Upper lobe of left lung (tissue), 6 donors: ENCODE measurements at regions not wholly inside any gene's neighbourhood (a gene's known extent, or its start where the extent isn't known, plus 50 kb on each side); places are given as distances from the start of the nearest gene placed in this dataset.

Source experiments
- ATAC-seq, 2 donors: fragments of 200-7000 bp; cut with Tn5 transposase; one replicate each; pipeline ENCODE4 v1.9.1; 2022; ENCODE audit warnings: mild to moderate bottlenecking in 2 of 2, moderate library complexity in 2 of 2; ENCODE audit not compliant: low FRiP score in 2 of 2
- DNase-seq, 2 donors: peaks; one replicate each; pipeline ENCODE4 v3.0.0-alpha.2; 2019 to 2020
- H3K27ac ChIP-seq, 4 donors: fragments of 200-600 bp; sonication (generic); one replicate each; pipeline ENCODE4 v1.5.1; 2016 to 2019
- H3K27me3 ChIP-seq, 4 donors: fragments of 200-600 bp; sonication (generic); one replicate each; pipeline ENCODE4 v1.5.1; 2017 to 2019
- H3K36me3 ChIP-seq, 4 donors: fragments of 200-600 bp; sonication (generic); one replicate each; pipeline ENCODE4 v1.5.1; 2016 to 2019
- H3K4me1 ChIP-seq, 4 donors: fragments of 200-600 bp; sonication (generic); one replicate each; pipeline ENCODE4 v1.5.1; 2018 to 2019
- H3K4me3 ChIP-seq, 4 donors: fragments of 200-600 bp; sonication (generic); one replicate each; pipeline ENCODE4 v1.5.1; 2017 to 2019; ENCODE audit warnings: mild to moderate bottlenecking in 2 of 4, moderate library complexity in 1 of 4
- H3K9me3 ChIP-seq, 4 donors: fragments of 200-600 bp; sonication (generic); one replicate each; pipeline ENCODE4 v1.5.1; 2018 to 2019
- CTCF ChIP-seq, 6 experiments: fragments of 450-650 bp in 4 of 6; fragments of 200-600 bp in 2 of 6; sonication (generic) in 2 of 6; IDR thresholded peaks; one replicate each; pipeline ENCODE4 v1.5.1; 2016 to 2019; ENCODE audit warnings: antibody characterized with exemption in 6 of 6
- EP300 ChIP-seq, 4 donors: sonication (generic); formaldehyde crosslinking; IDR thresholded peaks; one replicate each; pipeline ENCODE4 v1.5.1; 2017; ENCODE audit warnings: antibody characterized with exemption in 4 of 4, control low read depth in 2 of 4
- POLR2A ChIP-seq, 4 donors: fragments of 450-650 bp; IDR thresholded peaks; one replicate each; pipeline ENCODE4 v1.5.1; 2016 to 2017; ENCODE audit warnings: antibody characterized with exemption in 4 of 4, mild to moderate bottlenecking in 2 of 4
- POLR2AphosphoS5 ChIP-seq, 2 donors: sonication (generic); formaldehyde crosslinking; IDR thresholded peaks; one replicate each; pipeline ENCODE4 v1.5.1; 2017; ENCODE audit warnings: antibody characterized with exemption in 2 of 2
- WGBS, 2 donors: methylation state at CpG; one replicate each; pipeline ENCODE4 v1.1.5; 2017 to 2018; 5-methylcytosine and 5-hydroxymethylcytosine counted together
- donor health status: DM: no; HTN: no; CAD: no; lungs with moderate emphysema.
- donor health status: DM: no; HTN: yes; CAD: no; lungs with severe emphysema.

GRCh38 chr3:102346897-102347296 is 87.9 kb upstream of the ZPLD1 start:
- TF ChIP-seq CTCF (IDR thresholded peaks at IDR 0.05): no peak
- TF ChIP-seq POLR2AphosphoS5 (IDR thresholded peaks at IDR 0.05): no peak
- no peak for TF ChIP-seq EP300 (IDR thresholded peaks at IDR 0.05)
- no peak for TF ChIP-seq POLR2A (IDR thresholded peaks at IDR 0.05)
- H3K4me3 ChIP-seq: no peak overlapping the region
- no peak overlapping the region for H3K27ac ChIP-seq
- H3K4me1 ChIP-seq: no peaks in the 10 kb centered on the region
- no peaks in the 10 kb centered on the region for H3K36me3 ChIP-seq
- ATAC-seq (no peak), DNase-seq (no peak)
- H3K9me3 ChIP-seq: no peaks in the 10 kb centered on the region
- no peaks in the 10 kb centered on the region for H3K27me3 ChIP-seq

- H3K9me3 ChIP-seq: no peaks in the 10 kb centered on the region
- no peak overlapping the region for H3K27ac ChIP-seq
- H3K4me1 ChIP-seq: no peaks in the 10 kb centered on the region
- H3K4me3 ChIP-seq: no peak overlapping the region
- TF ChIP-seq CTCF (IDR thresholded peaks at IDR 0.05) (no peak), POLR2AphosphoS5 (IDR thresholded peaks at IDR 0.05) (no peak), POLR2A (IDR thresholded peaks at IDR 0.05) (no peak), EP300 (IDR thresholded peaks at IDR 0.05) (no peak)
- no peak for ATAC-seq
- no peaks in the 10 kb centered on the region for H3K27me3 ChIP-seq
- no peaks in the 10 kb centered on the region for H3K36me3 ChIP-seq
- 66 to 71% methylated on average over 2 of the region's 2 CpGs for WGBS, 2 donors
- no peak for DNase-seq
Observed at GRCh38 chr3:102348904-102349303, 85.9 kb upstream of the ZPLD1 start.

- TF ChIP-seq POLR2AphosphoS5 (IDR thresholded peaks at IDR 0.05) (no peak), POLR2A (IDR thresholded peaks at IDR 0.05) (no peak), EP300 (IDR thresholded peaks at IDR 0.05) (no peak), CTCF (IDR thresholded peaks at IDR 0.05) (no peak)
- 78 to 83% methylated on average over 3 to 4 of the region's 4 CpGs for WGBS, 2 donors
- DNase-seq: no peak
- no peaks in the 10 kb centered on the region for H3K4me1 ChIP-seq
- H3K4me3 ChIP-seq: no peak overlapping the region
- no peaks in the 10 kb centered on the region for H3K9me3 ChIP-seq
- no peaks in the 10 kb centered on the region for H3K27me3 ChIP-seq
- no peak overlapping the region for H3K27ac ChIP-seq
- no peak for ATAC-seq
- no peaks in the 10 kb centered on the region for H3K36me3 ChIP-seq
Observed at GRCh38 chr3:102353148-102353547, 81.7 kb upstream of the ZPLD1 start.

- no peak for DNase-seq
- no peak overlapping the region for H3K27ac ChIP-seq
- no peak for TF ChIP-seq POLR2A (IDR thresholded peaks at IDR 0.05)
- no peak for TF ChIP-seq EP300 (IDR thresholded peaks at IDR 0.05)
- TF ChIP-seq CTCF (IDR thresholded peaks at IDR 0.05): no peak
- TF ChIP-seq POLR2AphosphoS5 (IDR thresholded peaks at IDR 0.05): no peak
- H3K9me3 ChIP-seq: no peaks in the 10 kb centered on the region
- H3K4me1 ChIP-seq: no peaks in the 10 kb centered on the region
- no peaks in the 10 kb centered on the region for H3K36me3 ChIP-seq
- no peak overlapping the region for H3K4me3 ChIP-seq
- no peak for ATAC-seq
- H3K27me3 ChIP-seq: no peaks in the 10 kb centered on the region
- 74% methylated on average over 1 of the region's 1 CpG for WGBS, 2 donors
Observed at GRCh38 chr3:102353805-102354204, 81.0 kb upstream of the ZPLD1 start.

GRCh38 chr3:102354818-102355515 is 79.8 kb upstream of the ZPLD1 start:
- no peak for TF ChIP-seq EP300 (IDR thresholded peaks at IDR 0.05)
- TF ChIP-seq POLR2AphosphoS5 (IDR thresholded peaks at IDR 0.05): no peak
- no peak for TF ChIP-seq POLR2A (IDR thresholded peaks at IDR 0.05)
- no peak for TF ChIP-seq CTCF (IDR thresholded peaks at IDR 0.05)

More at GRCh38 chr3:102354818-102355515, 79.8 kb upstream of the ZPLD1 start:
- H3K9me3 ChIP-seq: no peaks in the 10 kb centered on the region
- ATAC-seq (no peak), DNase-seq (no peak)
- H3K4me1 ChIP-seq: no peaks in the 10 kb centered on the region
- H3K27me3 ChIP-seq: no peaks in the 10 kb centered on the region
- no peak overlapping the region for H3K27ac ChIP-seq
- no peaks in the 10 kb centered on the region for H3K36me3 ChIP-seq
- no peak overlapping the region for H3K4me3 ChIP-seq
